ENCODE measurements at regions not wholly inside any gene's neighbourhood (a gene's known extent, or its start where the extent isn't known, plus 50 kb on each side); places are given as distances from the start of the nearest gene placed in this dataset.

DNA sequence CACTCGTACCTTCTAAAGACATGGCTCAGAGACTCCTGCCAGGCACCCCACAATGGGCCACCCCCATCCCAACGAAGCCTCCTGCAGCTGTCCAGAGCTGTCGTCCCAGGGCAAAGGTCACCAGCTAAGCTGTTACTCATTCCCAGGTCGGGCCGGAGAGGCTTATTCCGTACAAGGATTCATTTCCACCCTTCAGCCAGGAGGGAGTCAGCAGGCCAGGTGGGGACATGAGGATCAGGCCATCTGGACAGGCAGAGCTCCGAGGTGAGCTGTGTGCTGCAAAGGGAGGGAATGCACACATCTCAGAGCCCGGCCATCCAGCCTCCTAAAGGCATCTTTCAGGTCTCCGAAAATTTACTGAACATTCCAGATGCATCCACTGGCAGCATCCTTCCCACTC is 63.9 kb upstream of the NANOS1 start:
- no peak overlapping the region for H3K27ac ChIP-seq (ENCODE audit: low read depth in 1 of 2, low read length in 1 of 2)
- H3K36me3 ChIP-seq (ENCODE audit: control insufficient read depth in 4 of 4, insufficient read depth in 4 of 4, low read length in 4 of 4), result no peaks in the 10 kb centered on the region
- no peak overlapping the region for H3K9ac ChIP-seq (ENCODE audit: insufficient read depth in 1 of 2, low read length in 2 of 2)
- no peaks in the 10 kb centered on the region for H3K9me3 ChIP-seq (ENCODE audit: control insufficient read depth in 4 of 4, insufficient read depth in 3 of 4, low read length in 3 of 4)
- 63 to 69% methylated on average over 9 of the region's 9 CpGs for WGBS, 2 donors
- H3K4me3 ChIP-seq, result no peak overlapping the region
- H3K4me1 ChIP-seq (ENCODE audit: control insufficient read depth in 5 of 5, insufficient read depth in 5 of 5, low read length in 5 of 5), result peaks cover 0 to 1% (median 0%) of the 10 kb centered on the region in 5 donors
- H3K27me3 ChIP-seq (ENCODE audit: control insufficient read depth in 3 of 3, insufficient read depth in 3 of 3, low read length in 2 of 3), result no peaks in the 10 kb centered on the region
- ATAC-seq (ENCODE audit: insufficient read depth, low FRiP score), result no peak
- no peak for DNase-seq
- TF ChIP-seq, protein P1, sequence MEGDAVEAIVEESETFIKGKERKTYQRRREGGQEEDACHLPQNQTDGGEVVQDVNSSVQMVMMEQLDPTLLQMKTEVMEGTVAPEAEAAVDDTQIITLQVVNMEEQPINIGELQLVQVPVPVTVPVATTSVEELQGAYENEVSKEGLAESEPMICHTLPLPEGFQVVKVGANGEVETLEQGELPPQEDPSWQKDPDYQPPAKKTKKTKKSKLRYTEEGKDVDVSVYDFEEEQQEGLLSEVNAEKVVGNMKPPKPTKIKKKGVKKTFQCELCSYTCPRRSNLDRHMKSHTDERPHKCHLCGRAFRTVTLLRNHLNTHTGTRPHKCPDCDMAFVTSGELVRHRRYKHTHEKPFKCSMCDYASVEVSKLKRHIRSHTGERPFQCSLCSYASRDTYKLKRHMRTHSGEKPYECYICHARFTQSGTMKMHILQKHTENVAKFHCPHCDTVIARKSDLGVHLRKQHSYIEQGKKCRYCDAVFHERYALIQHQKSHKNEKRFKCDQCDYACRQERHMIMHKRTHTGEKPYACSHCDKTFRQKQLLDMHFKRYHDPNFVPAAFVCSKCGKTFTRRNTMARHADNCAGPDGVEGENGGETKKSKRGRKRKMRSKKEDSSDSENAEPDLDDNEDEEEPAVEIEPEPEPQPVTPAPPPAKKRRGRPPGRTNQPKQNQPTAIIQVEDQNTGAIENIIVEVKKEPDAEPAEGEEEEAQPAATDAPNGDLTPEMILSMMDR (IDR thresholded peaks at IDR 0.05; ENCODE audit: control extremely low read depth, extremely low read depth), result no peak

DNA sequence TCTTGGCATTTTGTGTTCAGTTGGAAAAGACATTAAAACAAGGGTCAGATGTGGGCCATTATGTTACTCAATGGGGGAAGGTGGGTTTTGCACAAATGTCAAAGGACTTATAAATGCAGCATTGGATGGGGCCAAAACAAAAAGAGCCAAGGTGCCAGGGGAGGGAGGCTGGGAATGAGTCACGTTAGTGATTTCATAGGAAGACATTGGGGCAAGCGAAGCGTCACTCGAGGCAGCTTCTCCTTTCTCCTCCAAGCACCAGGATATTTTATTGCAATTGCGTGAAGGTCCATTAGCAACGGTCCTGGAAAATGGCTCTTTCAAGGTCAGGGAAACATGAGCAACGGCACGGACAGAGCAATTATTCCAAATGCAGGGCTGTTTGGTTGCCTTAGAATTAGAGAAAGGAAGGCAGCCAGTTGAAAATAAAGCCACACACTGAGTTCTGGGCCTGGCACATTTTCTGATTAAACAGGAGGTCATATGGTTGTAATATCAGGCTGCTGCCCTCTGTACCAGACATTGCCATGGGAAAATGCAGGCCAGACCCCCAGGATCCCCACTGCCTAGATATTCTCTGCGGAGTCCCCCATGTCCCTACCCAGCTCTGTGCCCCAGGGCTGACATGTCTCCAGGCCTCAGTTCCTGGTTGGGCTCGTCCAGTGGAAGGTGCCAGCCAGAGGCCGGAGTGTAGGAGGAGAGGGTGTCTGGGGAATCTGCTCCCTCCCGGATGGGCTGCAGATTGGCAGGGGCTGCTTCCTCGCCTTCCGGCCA is 63.3 kb upstream of the NANOS1 start:
- no peak overlapping the region for H3K4me3 ChIP-seq
- DNase-seq (no peak), ATAC-seq (ENCODE audit: insufficient read depth, low FRiP score) (no peak)
- no peaks in the 10 kb centered on the region for H3K36me3 ChIP-seq (ENCODE audit: control insufficient read depth in 4 of 4, insufficient read depth in 4 of 4, low read length in 4 of 4)
- no peak overlapping the region for H3K27ac ChIP-seq (ENCODE audit: low read depth in 1 of 2, low read length in 1 of 2)
- no peaks in the 10 kb centered on the region for H3K9me3 ChIP-seq (ENCODE audit: control insufficient read depth in 4 of 4, insufficient read depth in 3 of 4, low read length in 3 of 4)
- H3K4me1 ChIP-seq (ENCODE audit: control insufficient read depth in 5 of 5, insufficient read depth in 5 of 5, low read length in 5 of 5), result peaks cover 0 to 5% (median 0%) of the 10 kb centered on the region in 5 donors
- WGBS, 2 donors, result 87 to 88% methylated on average over 14 of the region's 14 CpGs
- TF ChIP-seq, protein P1 (IDR thresholded peaks at IDR 0.05; ENCODE audit: control extremely low read depth, extremely low read depth), result no peak
- H3K27me3 ChIP-seq (ENCODE audit: control insufficient read depth in 3 of 3, insufficient read depth in 3 of 3, low read length in 2 of 3), result no peaks in the 10 kb centered on the region
- H3K9ac ChIP-seq (ENCODE audit: insufficient read depth in 1 of 2, low read length in 2 of 2), result no peak overlapping the region

DNA sequence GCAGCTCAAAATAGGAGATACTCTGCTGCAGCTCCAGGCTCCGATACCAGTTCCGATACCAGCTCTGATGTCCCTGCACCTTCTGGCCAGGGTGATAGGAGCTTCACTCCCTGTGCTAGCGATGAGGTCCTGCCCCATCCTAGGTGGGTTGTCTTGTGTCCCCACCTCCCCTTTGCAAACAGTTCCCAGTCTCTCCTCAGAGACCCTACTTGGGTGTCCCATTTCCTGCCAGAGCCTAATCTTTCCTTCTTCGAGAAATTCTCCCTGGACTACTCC is 62.7 kb upstream of the NANOS1 start:
- H3K36me3 ChIP-seq (ENCODE audit: control insufficient read depth in 4 of 4, insufficient read depth in 4 of 4, low read length in 4 of 4), result no peaks in the 10 kb centered on the region
- no peak overlapping the region for H3K27ac ChIP-seq (ENCODE audit: low read depth in 1 of 2, low read length in 1 of 2)
- WGBS, 2 donors, result 83 to 90% methylated on average over 4 of the region's 4 CpGs
- peaks cover 0 to 5% (median 0%) of the 10 kb centered on the region in 5 donors for H3K4me1 ChIP-seq (ENCODE audit: control insufficient read depth in 5 of 5, insufficient read depth in 5 of 5, low read length in 5 of 5)
- H3K27me3 ChIP-seq (ENCODE audit: control insufficient read depth in 3 of 3, insufficient read depth in 3 of 3, low read length in 2 of 3), result no peaks in the 10 kb centered on the region
- TF ChIP-seq, protein P1 (IDR thresholded peaks at IDR 0.05; ENCODE audit: control extremely low read depth, extremely low read depth), result no peak
- DNase-seq, result no peak
- no peak overlapping the region for H3K9ac ChIP-seq (ENCODE audit: insufficient read depth in 1 of 2, low read length in 2 of 2)
- H3K9me3 ChIP-seq (ENCODE audit: control insufficient read depth in 4 of 4, insufficient read depth in 3 of 4, low read length in 3 of 4), result no peaks in the 10 kb centered on the region
- H3K4me3 ChIP-seq, result no peak overlapping the region
- ATAC-seq (ENCODE audit: insufficient read depth, low FRiP score), result no peak

DNA sequence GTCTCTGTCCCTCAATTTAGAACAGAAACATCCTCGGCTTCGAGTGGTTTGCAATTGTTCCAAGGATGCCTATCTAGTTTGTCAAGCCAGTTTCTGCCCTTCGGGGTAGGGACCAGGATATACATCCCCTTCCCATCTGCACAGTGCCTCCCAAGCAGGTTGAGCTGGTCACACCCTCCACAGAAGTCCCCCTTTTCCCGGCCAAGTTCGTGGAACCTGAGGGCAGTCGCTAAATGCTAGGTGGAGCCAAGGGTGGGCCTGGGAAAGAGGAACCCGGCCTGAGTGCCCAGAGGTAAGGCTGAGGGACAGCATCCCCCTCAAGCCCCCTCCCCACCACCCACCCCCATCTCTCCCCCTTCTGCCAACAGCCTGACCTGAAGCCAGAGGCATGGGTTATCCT is 62.4 kb upstream of the NANOS1 start:
- Histone ChIP-seq H3K9me3 (ENCODE audit: control insufficient read depth in 4 of 4, insufficient read depth in 3 of 4, low read length in 3 of 4) (no peaks in the 10 kb centered on the region), H3K27ac (ENCODE audit: low read depth in 1 of 2, low read length in 1 of 2) (no peak overlapping the region), H3K36me3 (ENCODE audit: control insufficient read depth in 4 of 4, insufficient read depth in 4 of 4, low read length in 4 of 4) (no peaks in the 10 kb centered on the region), H3K4me1 (ENCODE audit: control insufficient read depth in 5 of 5, insufficient read depth in 5 of 5, low read length in 5 of 5) (peaks cover 0 to 5% (median 0%) of the 10 kb centered on the region in 5 donors), H3K4me3 (no peak overlapping the region), H3K9ac (ENCODE audit: insufficient read depth in 1 of 2, low read length in 2 of 2) (no peak overlapping the region), H3K27me3 (ENCODE audit: control insufficient read depth in 3 of 3, insufficient read depth in 3 of 3, low read length in 2 of 3) (no peaks in the 10 kb centered on the region)
- no peak for ATAC-seq (ENCODE audit: insufficient read depth, low FRiP score)
- no peak for DNase-seq
- TF ChIP-seq, protein P1 (IDR thresholded peaks at IDR 0.05; ENCODE audit: control extremely low read depth, extremely low read depth), result no peak
- WGBS, 2 donors, result 70 to 86% methylated on average over 7 of the region's 7 CpGs
